PC-9 (cell line): ENCODE measurements at regions not wholly inside any gene's neighbourhood (a gene's known extent, or its start where the extent isn't known, plus 50 kb on each side); places are given as distances from the start of the nearest gene placed in this dataset.
"Not testable (repeated sequence)": the region's sequence is repeated elsewhere in the genome, so short reads cannot be mapped to it uniquely, and the experiment has no call there.

ENCODE experiments used
- BruUV-seq: library from RNA; stranded (reverse); fragments of 400-500 nt; replicated peaks from 2 replicates; lab custom pipeline; 2021; lab: Mats Ljungman, UMichigan
- CTCF ChIA-PET: fragments of 300-600 bp; sonication (Branson Sonifier 250); formaldehyde crosslinking; loops from one replicate; lab custom pipeline; 2022; ENCODE audit warnings: antibody characterized with exemption; lab: Charles Lee
- POLR2A ChIA-PET: fragments of 300-600 bp; sonication (Branson Sonifier 250); formaldehyde crosslinking; loops from one replicate; lab custom pipeline; 2022; ENCODE audit warnings: antibody characterized with exemption; ENCODE audit not compliant: unreplicated experiment; lab: Charles Lee
- DNase-seq, 2 experiments: peaks; one replicate each; pipeline versions ENCODE4 v3.0.0 to v3.0.0-alpha.2; 2015 to 2022; ENCODE audit warnings: mixed read lengths in 1 of 2
- H2AFZ ChIP-seq: fragments of 200-600 bp; sonication (generic); 2 replicates; pipeline ENCODE4 v1.8.1; 2017; ENCODE audit warnings: antibody characterized with exemption
- H3F3A ChIP-seq: fragments of 200-600 bp; sonication (generic); 2 replicates; pipeline ENCODE4 v1.8.1; 2017; ENCODE audit warnings: antibody characterized with exemption, mild to moderate bottlenecking, low read depth; ENCODE audit not compliant: insufficient read depth
- H3K27ac ChIP-seq: fragments of 200-600 bp; sonication (generic); 2 replicates; pipeline ENCODE4 v1.6.1; 2016; ENCODE audit warnings: mixed run types
- H3K27me3 ChIP-seq: fragments of 200-600 bp; sonication (generic); 2 replicates; pipeline ENCODE4 v1.6.1; 2016; ENCODE audit warnings: low read depth, mixed run types; ENCODE audit not compliant: insufficient read depth
- H3K36me3 ChIP-seq: fragments of 200-600 bp; sonication (generic); 2 replicates; pipeline ENCODE4 v1.6.1; 2016; ENCODE audit warnings: low read depth, mixed run types
- H3K4me1 ChIP-seq: fragments of 200-600 bp; sonication (generic); replicated peaks from 2 replicates; pipeline ENCODE4 v1.6.1; 2016; ENCODE audit warnings: mixed run types; ENCODE audit not compliant: insufficient read depth
- H3K4me2 ChIP-seq: fragments of 200-600 bp; sonication (generic); 2 replicates; pipeline ENCODE4 v1.6.1; 2017; ENCODE audit warnings: mixed run types
- H3K4me3 ChIP-seq: fragments of 200-600 bp; sonication (generic); 2 replicates; pipeline ENCODE4 v1.6.1; 2016; ENCODE audit warnings: mixed run types
- H3K79me2 ChIP-seq: fragments of 200-600 bp; sonication (generic); 2 replicates; pipeline ENCODE4 v1.6.1; 2017; ENCODE audit warnings: low read depth, mixed run types
- H3K9me2 ChIP-seq: fragments of 200-600 bp; sonication (generic); 2 replicates; pipeline ENCODE4 v1.8.1; 2017; ENCODE audit warnings: mild to moderate bottlenecking; ENCODE audit not compliant: insufficient read depth
- H3K9me3 ChIP-seq: fragments of 200-600 bp; sonication (generic); 2 replicates; pipeline ENCODE4 v1.8.1; 2016; ENCODE audit warnings: low read depth; ENCODE audit not compliant: insufficient read depth
- H4K20me1 ChIP-seq: fragments of 200-600 bp; sonication (generic); 2 replicates; pipeline ENCODE4 v1.8.1; 2017; ENCODE audit not compliant: insufficient read depth
- CTCF ChIP-seq: fragments of 200-600 bp; sonication (generic); conservative IDR thresholded peaks from 2 replicates; pipeline ENCODE4 v1.6.1; 2017; ENCODE audit warnings: mixed run types, antibody characterized with exemption, mild to moderate bottlenecking, moderate library complexity
- EZH2 ChIP-seq: fragments of 200-600 bp; sonication (generic); IDR thresholded peaks from 2 replicates; pipeline ENCODE4 v1.8.0; 2017; ENCODE audit warnings: antibody characterized with exemption, low read depth
- intact Hi-C: fragments of 100-400 bp; cut with micrococcal nuclease; formaldehyde crosslinking; loops from one replicate; pipeline ENCODE4 v1.10.0; 2022; ENCODE audit not compliant: unreplicated experiment

GRCh38 chr2:187782301-187782700, 228.1 kb upstream of the TFPI start:
- H3K79me2 ChIP-seq: no peaks in the 10 kb centered on the region
- DNase-seq: no peak
- TF ChIP-seq EZH2: no peak
- no peak for TF ChIP-seq CTCF
- no peaks in the 10 kb centered on the region for H3F3A ChIP-seq
- BruUV-seq: no TSS peak
- no peaks in the 10 kb centered on the region for H3K27me3 ChIP-seq
- no peaks in the 10 kb centered on the region for H3K9me2 ChIP-seq
- H3K9me3 ChIP-seq: no peaks in the 10 kb centered on the region
- no peak overlapping the region for H3K4me2 ChIP-seq
- H3K36me3 ChIP-seq: no peaks in the 10 kb centered on the region
- no peaks in the 10 kb centered on the region for H4K20me1 ChIP-seq
- POLR2A ChIA-PET: no interaction called here
- CTCF ChIA-PET: no interaction called here
- no peak overlapping the region for H2AFZ ChIP-seq
- H3K27ac ChIP-seq: no peak overlapping the region
- H3K4me3 ChIP-seq: no peak overlapping the region
- intact Hi-C loops: no loop called here
- H3K4me1 ChIP-seq: no peaks in the 10 kb centered on the region

- ChIA-PET POLR2A (no interaction called here), CTCF (no interaction called here)
- Histone ChIP-seq H3K27me3 (no peaks in the 10 kb centered on the region), H3K4me1 (no peaks in the 10 kb centered on the region), H3K27ac (no peak overlapping the region), H3K9me2 (no peaks in the 10 kb centered on the region), H3K9me3 (no peaks in the 10 kb centered on the region), H3F3A (no peaks in the 10 kb centered on the region), H4K20me1 (no peaks in the 10 kb centered on the region), H2AFZ (no peak overlapping the region), H3K4me3 (no peak overlapping the region), H3K79me2 (no peaks in the 10 kb centered on the region), H3K36me3 (no peaks in the 10 kb centered on the region), H3K4me2 (no peak overlapping the region)
- intact Hi-C loops: no loop called here
- no TSS peak for BruUV-seq
- no peak for DNase-seq
- TF ChIP-seq CTCF: no peak
Observed at GRCh38 chr2:187783446-187783845, 229.2 kb upstream of the TFPI start.

- CTCF ChIA-PET, POLR2A ChIA-PET, H3K36me3 ChIP-seq, H3F3A ChIP-seq, H4K20me1 ChIP-seq, H3K9me3 ChIP-seq, H3K4me3 ChIP-seq, H3K79me2 ChIP-seq, intact Hi-C loops, H3K4me2 ChIP-seq, H3K27ac ChIP-seq, H2AFZ ChIP-seq, H3K27me3 ChIP-seq, BruUV-seq, H3K9me2 ChIP-seq, DNase-seq, H3K4me1 ChIP-seq: not testable (repeated sequence)
Observed at GRCh38 chr2:187784138-187784537, 229.9 kb upstream of the TFPI start.

GRCh38 chr2:187799601-187800000, 245.4 kb upstream of the TFPI start:
- Histone ChIP-seq H3K27me3 (no peaks in the 10 kb centered on the region), H3F3A (no peaks in the 10 kb centered on the region), H4K20me1 (no peaks in the 10 kb centered on the region), H2AFZ (no peak overlapping the region), H3K4me2 (no peak overlapping the region), H3K9me3 (no peaks in the 10 kb centered on the region), H3K4me3 (no peak overlapping the region), H3K4me1 (no peaks in the 10 kb centered on the region), H3K27ac (no peak overlapping the region), H3K79me2 (no peaks in the 10 kb centered on the region), H3K9me2 (no peaks in the 10 kb centered on the region), H3K36me3 (no peaks in the 10 kb centered on the region)
- no peak for TF ChIP-seq EZH2
- TF ChIP-seq CTCF: no peak
- intact Hi-C loops: no loop called here
- DNase-seq: no peak
- no TSS peak for BruUV-seq
- CTCF ChIA-PET: no interaction called here
- POLR2A ChIA-PET: no interaction called here
